WTC11 (cell line): ENCODE measurements at regions not wholly inside any gene's neighbourhood (a gene's known extent, or its start where the extent isn't known, plus 50 kb on each side); places are given as distances from the start of the nearest gene placed in this dataset.

ENCODE experiments used
- ATAC-seq: fragments of 200-7000 bp; cut with Tn5 transposase; 2 replicates; pipeline ENCODE4 v1.10.0; 2021; ENCODE audit warnings: mild to moderate bottlenecking, moderate library complexity
- CTCF ChIA-PET: fragments of 300-600 bp; sonication (Branson Sonifier 250); formaldehyde crosslinking; loops from one replicate; lab custom pipeline; 2021; ENCODE audit warnings: antibody characterized with exemption; lab: Charles Lee
- POLR2A ChIA-PET: fragments of 350-600 bp; sonication (Branson Sonifier 250); formaldehyde crosslinking; loops from one replicate; lab custom pipeline; 2021; ENCODE audit warnings: antibody characterized with exemption; lab: Charles Lee
- DNase-seq: peaks from one replicate; pipeline ENCODE4 v3.0.0; 2021; ENCODE audit warnings: low spot score
- H3K27ac Mint-ChIP-seq: 2 replicates; pipeline ENCODE4 v1.8.0; 2021; ENCODE audit warnings: mixed read lengths
- H3K27me3 Mint-ChIP-seq: 2 replicates; pipeline ENCODE4 v1.8.0; 2021; ENCODE audit warnings: low read depth, mild to moderate bottlenecking, moderate library complexity, mixed read lengths
- H3K36me3 Mint-ChIP-seq: 2 replicates; pipeline ENCODE4 v1.8.0; 2021; ENCODE audit warnings: mixed read lengths
- H3K4me1 Mint-ChIP-seq: 2 replicates; pipeline ENCODE4 v1.8.0; 2022; ENCODE audit warnings: mixed read lengths
- H3K4me3 Mint-ChIP-seq: 2 replicates; pipeline ENCODE4 v1.8.0; 2021; ENCODE audit warnings: mild to moderate bottlenecking, moderate library complexity, mixed read lengths
- H3K9me3 Mint-ChIP-seq: 2 replicates; pipeline ENCODE4 v1.8.0; 2021; ENCODE audit warnings: mixed read lengths
- IRF2 ChIP-seq: sonication (generic); formaldehyde crosslinking; IDR thresholded peaks from 2 replicates; pipeline ENCODE4 v1.8.0; 2022; ENCODE audit warnings: low read depth, missing genetic modification reagents, borderline replicate concordance
- KAT7 ChIP-seq: sonication (generic); formaldehyde crosslinking; IDR thresholded peaks from 2 replicates; pipeline ENCODE4 v1.8.1; 2023; ENCODE audit warnings: missing genetic modification reagents, mild to moderate bottlenecking, borderline replicate concordance
- MXD4 ChIP-seq: fragments of 250-450 bp; sonication (Bioruptor Pico); IDR thresholded peaks from 2 replicates; pipeline ENCODE4 v1.8.0; 2021; ENCODE audit warnings: mild to moderate bottlenecking, moderate library complexity, borderline replicate concordance
- NFYB ChIP-seq: sonication (generic); formaldehyde crosslinking; conservative IDR thresholded peaks from 2 replicates; pipeline ENCODE4 v1.8.0; 2022; ENCODE audit warnings: low read depth, missing genetic modification reagents
- RORB ChIP-seq: fragments of 250-450 bp; sonication (Bioruptor Pico); IDR thresholded peaks from 2 replicates; pipeline ENCODE4 v1.9.0; 2021; ENCODE audit warnings: mild to moderate bottlenecking
- ZNF317 ChIP-seq: sonication (generic); formaldehyde crosslinking; IDR thresholded peaks from 2 replicates; pipeline ENCODE4 v1.8.1; 2023; ENCODE audit warnings: low read depth, mild to moderate bottlenecking, moderate library complexity, missing genetic modification reagents, borderline replicate concordance
- ZNF416 ChIP-seq: fragments of 250-450 bp; sonication (Bioruptor Pico); IDR thresholded peaks from 2 replicates; pipeline ENCODE4 v1.9.0; 2021; ENCODE audit warnings: mild to moderate bottlenecking, inconsistent platforms
- ZNF423 ChIP-seq: fragments of 250-450 bp; sonication (Bioruptor Pico); IDR thresholded peaks from 2 replicates; pipeline ENCODE4 v2.1.2; 2022; ENCODE audit warnings: mild to moderate bottlenecking, moderate library complexity
- TF ChIP-seq, protein P1 (sequence below): sonication (generic); formaldehyde crosslinking; IDR thresholded peaks from 2 replicates; pipeline ENCODE4 v1.8.0; 2022; ENCODE audit warnings: mild to moderate bottlenecking, missing genetic modification reagents
- TF ChIP-seq, protein P2 (sequence below): fragments of 250-450 bp; sonication (Bioruptor Pico); conservative IDR thresholded peaks from 2 replicates; pipeline ENCODE4 v1.9.0; 2021; ENCODE audit warnings: mild to moderate bottlenecking
- TF ChIP-seq, protein P3 (sequence below): sonication (generic); formaldehyde crosslinking; conservative IDR thresholded peaks from 2 replicates; pipeline ENCODE4 v1.8.1; 2023; ENCODE audit warnings: mild to moderate bottlenecking, low read depth, missing genetic modification reagents, moderate library complexity
- TF ChIP-seq, protein P4 (sequence below): fragments of 250-450 bp; sonication (Bioruptor Pico); IDR thresholded peaks from 2 replicates; pipeline ENCODE4 v1.9.0; 2021; ENCODE audit warnings: moderate library complexity, mild to moderate bottlenecking, inconsistent platforms, borderline replicate concordance
- TF ChIP-seq, protein P5 (sequence below): sonication (generic); formaldehyde crosslinking; IDR thresholded peaks from 2 replicates; pipeline ENCODE4 v1.8.1; 2023; ENCODE audit warnings: mild to moderate bottlenecking, missing genetic modification reagents, moderate library complexity
- TF ChIP-seq, protein P6 (sequence below): sonication (generic); formaldehyde crosslinking; IDR thresholded peaks from 2 replicates; pipeline ENCODE4 v1.8.0; 2023; ENCODE audit warnings: missing genetic modification reagents
- TF ChIP-seq, protein P7 (sequence below): sonication (generic); formaldehyde crosslinking; IDR thresholded peaks from 2 replicates; pipeline ENCODE4 v1.8.0; 2022; ENCODE audit warnings: mild to moderate bottlenecking, missing genetic modification reagents
- TF ChIP-seq, protein P8 (sequence below): sonication (generic); formaldehyde crosslinking; IDR thresholded peaks from 2 replicates; pipeline ENCODE4 v1.8.1; 2023; ENCODE audit warnings: mild to moderate bottlenecking, moderate library complexity, missing genetic modification reagents

DNA sequence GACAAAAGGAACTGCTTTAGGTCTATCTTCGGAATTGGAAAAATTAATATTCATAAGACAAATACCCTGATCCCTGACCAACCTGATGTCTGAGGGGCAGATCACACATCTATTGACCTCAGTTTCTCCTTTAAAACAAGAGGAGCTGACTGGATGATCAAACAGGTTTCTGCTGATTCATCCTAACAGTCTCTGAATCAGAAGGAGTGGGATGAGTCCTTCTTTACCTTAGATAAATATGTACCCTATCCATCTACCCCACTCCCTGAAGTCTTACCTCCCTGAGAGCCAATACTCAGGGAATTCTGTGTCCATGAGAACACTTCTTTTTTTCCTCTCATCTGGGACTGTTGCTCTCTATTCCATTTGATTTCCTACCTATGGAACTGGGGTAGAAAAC is 80.3 kb upstream of the CRHR1 start:
- Mint-ChIP-seq H3K36me3 (no peaks in the 10 kb centered on the region), H3K9me3 (no peaks in the 10 kb centered on the region), H3K4me3 (no peak overlapping the region), H3K4me1 (peaks cover 10% of the 10 kb centered on the region), H3K27me3 (peaks cover 11% of the 10 kb centered on the region), H3K27ac (no peak overlapping the region)
- no peak for DNase-seq
- ChIA-PET POLR2A (no interaction called here), CTCF (interaction anchor here (0.8 to 1.3 kb wide), 3 partner anchors 38 to 64 kb away, joined by 3 read pairs; no protein-coding TSS in a partner anchor)
- TF ChIP-seq, protein P1, sequence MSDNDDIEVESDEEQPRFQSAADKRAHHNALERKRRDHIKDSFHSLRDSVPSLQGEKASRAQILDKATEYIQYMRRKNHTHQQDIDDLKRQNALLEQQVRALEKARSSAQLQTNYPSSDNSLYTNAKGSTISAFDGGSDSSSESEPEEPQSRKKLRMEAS (CRISPR knock-in tag): no peak
- TF ChIP-seq ZNF423 (CRISPR knock-in tag): no peak
- TF ChIP-seq ZNF416 (CRISPR knock-in tag): no peak
- TF ChIP-seq MXD4 (CRISPR knock-in tag): no peak
- no peak for TF ChIP-seq RORB (CRISPR knock-in tag)
- no peak for TF ChIP-seq KAT7 (CRISPR knock-in tag)
- TF ChIP-seq, protein P2, sequence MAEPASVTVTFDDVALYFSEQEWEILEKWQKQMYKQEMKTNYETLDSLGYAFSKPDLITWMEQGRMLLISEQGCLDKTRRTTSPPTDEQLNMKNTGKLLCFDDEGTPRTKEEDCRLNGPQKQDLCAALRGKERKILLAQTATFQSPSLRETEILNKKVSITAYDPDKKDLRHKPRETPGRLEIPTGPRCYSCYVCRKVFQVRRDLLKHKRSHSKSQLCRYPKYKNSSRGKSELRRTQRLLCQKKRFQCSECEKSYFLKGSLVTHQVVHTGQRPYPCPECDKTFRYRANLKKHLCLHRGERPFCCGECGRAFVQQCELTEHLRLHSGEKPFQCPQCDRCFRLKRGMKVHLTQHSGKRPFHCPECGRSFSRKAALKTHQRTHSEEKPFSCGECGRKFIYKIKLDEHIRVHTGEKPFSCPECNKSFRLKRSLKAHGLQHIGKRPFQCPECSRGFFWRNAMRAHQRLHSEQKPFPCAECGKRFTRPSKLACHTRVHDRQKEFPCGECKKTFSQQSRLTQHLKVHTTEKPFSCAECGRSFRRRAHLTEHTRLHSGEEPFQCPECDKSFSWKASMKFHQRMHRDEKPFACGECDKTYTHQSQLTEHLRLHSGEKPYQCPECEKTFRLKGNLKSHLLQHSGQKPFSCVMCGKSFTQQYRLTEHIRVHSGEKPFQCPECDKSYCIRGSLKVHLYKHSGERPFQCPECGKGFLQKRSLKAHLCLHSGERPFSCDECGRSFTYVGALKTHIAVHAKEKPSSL (CRISPR knock-in tag): no peak
- TF ChIP-seq, protein P3, sequence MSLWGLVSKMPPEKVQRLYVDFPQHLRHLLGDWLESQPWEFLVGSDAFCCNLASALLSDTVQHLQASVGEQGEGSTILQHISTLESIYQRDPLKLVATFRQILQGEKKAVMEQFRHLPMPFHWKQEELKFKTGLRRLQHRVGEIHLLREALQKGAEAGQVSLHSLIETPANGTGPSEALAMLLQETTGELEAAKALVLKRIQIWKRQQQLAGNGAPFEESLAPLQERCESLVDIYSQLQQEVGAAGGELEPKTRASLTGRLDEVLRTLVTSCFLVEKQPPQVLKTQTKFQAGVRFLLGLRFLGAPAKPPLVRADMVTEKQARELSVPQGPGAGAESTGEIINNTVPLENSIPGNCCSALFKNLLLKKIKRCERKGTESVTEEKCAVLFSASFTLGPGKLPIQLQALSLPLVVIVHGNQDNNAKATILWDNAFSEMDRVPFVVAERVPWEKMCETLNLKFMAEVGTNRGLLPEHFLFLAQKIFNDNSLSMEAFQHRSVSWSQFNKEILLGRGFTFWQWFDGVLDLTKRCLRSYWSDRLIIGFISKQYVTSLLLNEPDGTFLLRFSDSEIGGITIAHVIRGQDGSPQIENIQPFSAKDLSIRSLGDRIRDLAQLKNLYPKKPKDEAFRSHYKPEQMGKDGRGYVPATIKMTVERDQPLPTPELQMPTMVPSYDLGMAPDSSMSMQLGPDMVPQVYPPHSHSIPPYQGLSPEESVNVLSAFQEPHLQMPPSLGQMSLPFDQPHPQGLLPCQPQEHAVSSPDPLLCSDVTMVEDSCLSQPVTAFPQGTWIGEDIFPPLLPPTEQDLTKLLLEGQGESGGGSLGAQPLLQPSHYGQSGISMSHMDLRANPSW (CRISPR knock-in tag): no peak
- TF ChIP-seq, protein P4, sequence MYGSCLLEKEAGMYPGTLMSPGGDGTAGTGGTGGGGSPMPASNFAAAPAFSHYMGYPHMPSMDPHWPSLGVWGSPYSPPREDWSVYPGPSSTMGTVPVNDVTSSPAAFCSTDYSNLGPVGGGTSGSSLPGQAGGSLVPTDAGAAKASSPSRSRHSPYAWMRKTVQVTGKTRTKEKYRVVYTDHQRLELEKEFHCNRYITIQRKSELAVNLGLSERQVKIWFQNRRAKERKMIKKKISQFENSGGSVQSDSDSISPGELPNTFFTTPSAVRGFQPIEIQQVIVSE (CRISPR knock-in tag): no peak
- no peak for TF ChIP-seq IRF2 (CRISPR knock-in tag)
- no peak for TF ChIP-seq NFYB
- TF ChIP-seq, protein P5, sequence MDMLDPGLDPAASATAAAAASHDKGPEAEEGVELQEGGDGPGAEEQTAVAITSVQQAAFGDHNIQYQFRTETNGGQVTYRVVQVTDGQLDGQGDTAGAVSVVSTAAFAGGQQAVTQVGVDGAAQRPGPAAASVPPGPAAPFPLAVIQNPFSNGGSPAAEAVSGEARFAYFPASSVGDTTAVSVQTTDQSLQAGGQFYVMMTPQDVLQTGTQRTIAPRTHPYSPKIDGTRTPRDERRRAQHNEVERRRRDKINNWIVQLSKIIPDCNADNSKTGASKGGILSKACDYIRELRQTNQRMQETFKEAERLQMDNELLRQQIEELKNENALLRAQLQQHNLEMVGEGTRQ (CRISPR knock-in tag): no peak
- TF ChIP-seq, protein P6, sequence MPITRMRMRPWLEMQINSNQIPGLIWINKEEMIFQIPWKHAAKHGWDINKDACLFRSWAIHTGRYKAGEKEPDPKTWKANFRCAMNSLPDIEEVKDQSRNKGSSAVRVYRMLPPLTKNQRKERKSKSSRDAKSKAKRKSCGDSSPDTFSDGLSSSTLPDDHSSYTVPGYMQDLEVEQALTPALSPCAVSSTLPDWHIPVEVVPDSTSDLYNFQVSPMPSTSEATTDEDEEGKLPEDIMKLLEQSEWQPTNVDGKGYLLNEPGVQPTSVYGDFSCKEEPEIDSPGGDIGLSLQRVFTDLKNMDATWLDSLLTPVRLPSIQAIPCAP: no peak
- TF ChIP-seq, protein P7, sequence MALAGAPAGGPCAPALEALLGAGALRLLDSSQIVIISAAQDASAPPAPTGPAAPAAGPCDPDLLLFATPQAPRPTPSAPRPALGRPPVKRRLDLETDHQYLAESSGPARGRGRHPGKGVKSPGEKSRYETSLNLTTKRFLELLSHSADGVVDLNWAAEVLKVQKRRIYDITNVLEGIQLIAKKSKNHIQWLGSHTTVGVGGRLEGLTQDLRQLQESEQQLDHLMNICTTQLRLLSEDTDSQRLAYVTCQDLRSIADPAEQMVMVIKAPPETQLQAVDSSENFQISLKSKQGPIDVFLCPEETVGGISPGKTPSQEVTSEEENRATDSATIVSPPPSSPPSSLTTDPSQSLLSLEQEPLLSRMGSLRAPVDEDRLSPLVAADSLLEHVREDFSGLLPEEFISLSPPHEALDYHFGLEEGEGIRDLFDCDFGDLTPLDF (CRISPR knock-in tag): no peak
- TF ChIP-seq, protein P8, sequence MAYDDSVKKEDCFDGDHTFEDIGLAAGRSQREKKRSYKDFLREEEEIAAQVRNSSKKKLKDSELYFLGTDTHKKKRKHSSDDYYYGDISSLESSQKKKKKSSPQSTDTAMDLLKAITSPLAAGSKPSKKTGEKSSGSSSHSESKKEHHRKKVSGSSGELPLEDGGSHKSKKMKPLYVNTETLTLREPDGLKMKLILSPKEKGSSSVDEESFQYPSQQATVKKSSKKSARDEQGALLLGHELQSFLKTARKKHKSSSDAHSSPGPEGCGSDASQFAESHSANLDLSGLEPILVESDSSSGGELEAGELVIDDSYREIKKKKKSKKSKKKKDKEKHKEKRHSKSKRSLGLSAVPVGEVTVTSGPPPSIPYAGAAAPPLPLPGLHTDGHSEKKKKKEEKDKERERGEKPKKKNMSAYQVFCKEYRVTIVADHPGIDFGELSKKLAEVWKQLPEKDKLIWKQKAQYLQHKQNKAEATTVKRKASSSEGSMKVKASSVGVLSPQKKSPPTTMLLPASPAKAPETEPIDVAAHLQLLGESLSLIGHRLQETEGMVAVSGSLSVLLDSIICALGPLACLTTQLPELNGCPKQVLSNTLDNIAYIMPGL (CRISPR knock-in tag): no peak
- TF ChIP-seq ZNF317 (CRISPR knock-in tag): no peak
- no peak for ATAC-seq
